AML-193 (cell line): ENCODE measurements at regions not wholly inside any gene's neighbourhood (a gene's known extent, or its start where the extent isn't known, plus 50 kb on each side); places are given as distances from the start of the nearest gene placed in this dataset.
"Not testable (repeated sequence)": the region's sequence is repeated elsewhere in the genome, so short reads cannot be mapped to it uniquely, and the experiment has no call there.

Experiments
- DNase-seq, 2 experiments: peaks; one replicate each; lab custom pipeline; 2025; lab: John Stamatoyannopoulos, UW

GRCh38 chr13:109274188-109274821, 512.1 kb downstream of the IRS2 start:
- DNase-seq: no peak

- DNase-seq: no peak
Measured at GRCh38 chr13:109273326-109273751, 513.0 kb downstream of the IRS2 start.

- DNase-seq: no peak
Measured at GRCh38 chr13:109272595-109273325, 513.6 kb downstream of the IRS2 start.

GRCh38 chr13:109271555-109272541, 514.5 kb downstream of the IRS2 start:
- no peak for DNase-seq

GRCh38 chr13:109271061-109271460, 515.3 kb downstream of the IRS2 start:
- no peak for DNase-seq

GRCh38 chr13:109269381-109269780, 517.0 kb downstream of the IRS2 start:
- DNase-seq: not testable (repeated sequence)

- not testable (repeated sequence) for DNase-seq
Measured at GRCh38 chr13:109268492-109268891, 517.9 kb downstream of the IRS2 start.

- DNase-seq: not testable (repeated sequence)
Measured at GRCh38 chr13:109267400-109267799, 519.0 kb downstream of the IRS2 start.

- DNase-seq: not testable (repeated sequence)
Measured at GRCh38 chr13:109265438-109265742, 521.0 kb downstream of the IRS2 start.

- not testable (repeated sequence) for DNase-seq
Measured at GRCh38 chr13:109264603-109265437, 521.6 kb downstream of the IRS2 start.

- not testable (repeated sequence) for DNase-seq
Measured at GRCh38 chr13:109257761-109258157, 528.6 kb downstream of the IRS2 start.
